Neutrophil (primary cell): ENCODE measurements at regions not wholly inside any gene's neighbourhood (a gene's known extent, or its start where the extent isn't known, plus 50 kb on each side); places are given as distances from the start of the nearest gene placed in this dataset.

Experiments used
- H3K27ac ChIP-seq: fragments of 200-600 bp; sonication (generic); 2 replicates; pipeline ENCODE4 v1.5.1; 2016; ENCODE audit warnings: mild to moderate bottlenecking, moderate library complexity
- H3K27me3 ChIP-seq: fragments of 200-600 bp; sonication (generic); 2 replicates; pipeline ENCODE4 v1.6.0; 2016; ENCODE audit warnings: mild to moderate bottlenecking
- H3K36me3 ChIP-seq: fragments of 200-600 bp; sonication (generic); 2 replicates; pipeline ENCODE4 v1.5.1; 2017
- H3K4me1 ChIP-seq, 2 experiments: fragments of 200-600 bp in 1 of 2; sonication (generic) in 1 of 2; 1 replicate in 1 of 2; 2 replicates in 1 of 2; pipeline versions ENCODE4 v1.5.1 to v1.6.1; 2013 to 2016; ENCODE audit warnings: low read depth in 1 of 2, low read length in 1 of 2, mild to moderate bottlenecking in 1 of 2, moderate library complexity in 1 of 2; ENCODE audit not compliant: control insufficient read depth in 1 of 2, insufficient read depth in 1 of 2
- H3K4me3 ChIP-seq, 2 experiments: fragments of 200-600 bp in 1 of 2; sonication (generic) in 1 of 2; 1 replicate in 1 of 2; 2 replicates in 1 of 2; pipeline ENCODE4 v1.5.1; 2013 to 2016; ENCODE audit warnings: low read depth in 1 of 2, low read length in 1 of 2, mild to moderate bottlenecking in 1 of 2, moderate library complexity in 1 of 2
- H3K9me3 ChIP-seq: fragments of 200-600 bp; sonication (generic); 2 replicates; pipeline ENCODE4 v1.5.1; 2016
- CTCF ChIP-seq: fragments of 200-600 bp; sonication (generic); IDR thresholded peaks from 2 replicates; pipeline ENCODE4 v1.5.1; 2016; ENCODE audit warnings: antibody characterized with exemption

GRCh38 chr2:13537771-13538349 lies 821.1 kb downstream of the TRIB2 start:
- Histone ChIP-seq H3K36me3 (no peaks in the 10 kb centered on the region), H3K4me3 (no peak overlapping the region), H3K4me1 (no peaks in the 10 kb centered on the region), H3K27me3 (no peaks in the 10 kb centered on the region), H3K9me3 (no peaks in the 10 kb centered on the region), H3K27ac (no peak overlapping the region)
- no peak for TF ChIP-seq CTCF

GRCh38 chr2:13539296-13539695 lies 822.6 kb downstream of the TRIB2 start:
- Histone ChIP-seq H3K27ac (no peak overlapping the region), H3K36me3 (no peaks in the 10 kb centered on the region), H3K4me1 (no peaks in the 10 kb centered on the region), H3K9me3 (no peaks in the 10 kb centered on the region), H3K27me3 (no peaks in the 10 kb centered on the region), H3K4me3 (no peak overlapping the region)
- no peak for TF ChIP-seq CTCF

GRCh38 chr2:13542061-13542460 lies 825.3 kb downstream of the TRIB2 start:
- Histone ChIP-seq H3K4me1 (no peaks in the 10 kb centered on the region), H3K27me3 (no peaks in the 10 kb centered on the region), H3K36me3 (no peaks in the 10 kb centered on the region), H3K27ac (no peak overlapping the region), H3K4me3 (no peak overlapping the region), H3K9me3 (no peaks in the 10 kb centered on the region)
- no peak for TF ChIP-seq CTCF

GRCh38 chr2:13542642-13543041 lies 825.9 kb downstream of the TRIB2 start:
- no peaks in the 10 kb centered on the region for H3K9me3 ChIP-seq
- no peak overlapping the region for H3K27ac ChIP-seq
- no peaks in the 10 kb centered on the region for H3K27me3 ChIP-seq
- H3K4me3 ChIP-seq = no peak overlapping the region
- H3K36me3 ChIP-seq = no peaks in the 10 kb centered on the region
- TF ChIP-seq CTCF = no peak
- H3K4me1 ChIP-seq = no peaks in the 10 kb centered on the region

DNA sequence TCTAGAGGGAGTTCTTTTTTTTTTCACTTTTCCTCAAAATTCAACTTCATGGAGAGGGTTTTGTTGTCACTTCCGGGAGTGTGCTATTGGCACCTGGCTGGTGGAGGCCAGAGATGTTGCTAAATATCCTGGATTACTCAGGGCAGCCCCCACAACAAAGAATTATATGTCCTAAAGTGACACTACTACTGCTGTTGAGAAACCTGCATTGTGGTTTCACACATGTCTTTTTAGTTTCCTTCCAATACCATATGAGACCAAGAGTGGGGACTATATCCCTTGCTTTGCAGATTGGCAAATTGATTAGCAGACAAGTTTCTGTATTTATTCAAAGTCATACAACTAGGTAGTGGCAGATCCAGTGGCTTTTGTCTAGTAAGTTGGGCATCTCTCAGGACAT lies 826.8 kb downstream of the TRIB2 start:
- H3K4me3 ChIP-seq = no peak overlapping the region
- H3K9me3 ChIP-seq = no peaks in the 10 kb centered on the region
- no peaks in the 10 kb centered on the region for H3K27me3 ChIP-seq
- no peaks in the 10 kb centered on the region for H3K4me1 ChIP-seq
- no peaks in the 10 kb centered on the region for H3K36me3 ChIP-seq
- no peak for TF ChIP-seq CTCF
- no peak overlapping the region for H3K27ac ChIP-seq

- H3K4me1 ChIP-seq = no peaks in the 10 kb centered on the region
- no peaks in the 10 kb centered on the region for H3K27me3 ChIP-seq
- no peaks in the 10 kb centered on the region for H3K36me3 ChIP-seq
- no peaks in the 10 kb centered on the region for H3K9me3 ChIP-seq
- TF ChIP-seq CTCF = no peak
- no peak overlapping the region for H3K27ac ChIP-seq
- no peak overlapping the region for H3K4me3 ChIP-seq
These were observed 828.6 kb downstream of the TRIB2 start for GRCh38 chr2:13545320-13545719.
